ENCODE measurements at regions not wholly inside any gene's neighbourhood (a gene's known extent, or its start where the extent isn't known, plus 50 kb on each side); places are given as distances from the start of the nearest gene placed in this dataset.
"Not testable (repeated sequence)": the region's sequence is repeated elsewhere in the genome, so short reads cannot be mapped to it uniquely, and the experiment has no call there.

DNA sequence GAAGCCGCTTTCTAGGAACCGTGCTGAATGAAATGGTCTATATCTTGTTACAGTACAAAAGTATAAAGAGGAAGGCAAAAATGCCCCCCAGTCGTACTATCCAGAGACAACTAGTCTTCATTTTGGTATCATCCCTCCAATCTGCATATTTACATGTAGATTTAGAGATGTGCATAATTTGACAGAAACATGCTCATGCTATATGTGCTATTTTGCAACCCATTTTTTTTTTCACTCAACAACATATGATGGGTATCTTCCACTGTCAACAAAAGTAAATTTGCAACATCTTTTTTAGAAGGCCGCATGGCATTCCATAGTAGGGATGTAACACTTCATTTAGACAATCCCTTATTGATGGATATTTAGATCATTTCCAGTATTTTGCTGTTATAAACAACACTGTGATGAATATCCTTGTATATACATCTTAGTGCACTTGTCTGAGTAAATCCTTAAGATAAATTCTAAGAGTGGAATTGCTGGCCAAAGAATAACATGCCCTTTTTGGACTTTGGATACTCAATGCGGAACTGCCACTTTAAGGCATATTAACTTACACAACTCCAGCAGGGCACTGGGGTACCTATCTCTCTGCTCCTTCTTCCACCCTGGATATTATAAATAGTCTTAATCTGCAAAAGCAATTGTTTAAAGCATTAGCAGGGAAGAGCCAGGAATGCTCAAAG, 71.1 kb upstream of the SH3PXD2B start:
- no peak for DNase-seq

GRCh38 chr5:172524573-172525021, 70.3 kb upstream of the SH3PXD2B start:
- no peak for DNase-seq

DNA sequence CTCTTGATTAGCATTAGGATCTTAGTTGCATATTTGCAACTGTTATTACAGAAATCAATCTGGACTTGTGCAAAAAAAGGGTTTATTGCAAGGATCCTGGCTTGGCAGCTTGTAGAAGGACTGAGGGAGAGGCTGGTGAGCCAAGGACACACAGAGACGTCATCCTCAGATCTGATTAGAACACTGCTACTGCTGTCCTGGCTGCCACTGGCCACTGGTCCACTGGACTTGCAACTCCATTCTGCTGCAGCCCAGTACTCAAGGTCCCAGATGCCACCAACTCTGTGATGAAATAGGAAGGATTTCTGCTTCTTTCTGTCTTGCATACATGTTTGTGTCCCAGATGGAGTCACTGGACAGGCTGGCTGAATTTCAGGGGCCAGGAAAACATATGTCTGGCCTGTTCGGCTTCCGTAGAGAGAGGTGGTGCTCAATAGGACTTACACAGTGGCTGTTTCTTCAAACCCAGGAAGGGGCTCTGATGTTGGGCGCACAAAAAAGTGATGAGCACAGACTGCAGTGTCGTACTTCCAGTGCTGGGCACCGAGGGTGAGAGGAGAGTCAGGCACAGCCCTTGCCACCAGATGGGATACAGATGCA, 68.9 kb upstream of the SH3PXD2B start:
- DNase-seq, result no peak

DNA sequence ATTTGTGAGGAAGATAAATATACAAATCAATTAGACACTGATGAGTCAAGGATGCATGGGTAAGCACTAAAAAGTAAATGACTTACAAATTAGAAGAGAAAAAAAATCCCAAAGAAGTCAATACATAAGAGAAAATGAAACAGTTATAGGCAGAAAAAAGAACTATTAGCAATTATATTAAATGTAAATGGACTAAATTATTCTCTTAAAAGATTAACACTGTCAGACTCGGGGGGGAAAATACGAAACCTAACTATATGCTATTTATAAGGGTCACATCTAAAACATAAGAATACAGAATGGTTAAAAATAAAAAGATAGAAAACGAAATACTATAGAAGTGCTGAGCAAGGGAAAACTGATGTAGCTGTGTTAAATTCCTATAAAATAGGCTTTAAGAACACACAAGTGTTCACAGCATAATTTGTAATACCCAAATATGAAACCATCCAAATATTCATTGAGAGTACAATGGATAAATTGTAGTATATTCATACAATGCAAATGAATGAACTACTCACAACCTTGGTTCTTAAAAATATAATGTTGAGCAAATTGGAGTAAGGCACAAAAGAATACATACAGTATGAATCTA, 67.1 kb upstream of the SH3PXD2B start:
- no peak for DNase-seq

DNA sequence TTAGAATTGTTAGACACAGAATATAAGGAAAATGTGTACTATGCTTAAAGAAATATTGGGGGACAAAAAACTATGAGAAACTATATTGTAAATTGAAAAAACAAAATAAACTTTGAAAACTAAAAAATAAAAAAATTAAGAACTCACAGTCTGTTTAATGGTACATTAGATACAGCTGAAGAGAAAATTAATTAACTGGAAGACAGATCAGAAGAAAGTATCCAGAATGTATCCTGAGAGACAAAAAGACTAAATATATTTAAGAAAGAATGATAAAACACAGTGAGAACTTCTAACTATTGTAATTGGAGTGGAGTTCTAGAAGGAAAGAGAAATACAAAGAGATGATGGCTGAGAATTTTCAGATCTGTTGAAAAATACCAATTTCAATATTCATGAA, 57.6 kb upstream of the SH3PXD2B start:
- DNase-seq, result no peak

GRCh38 chr5:172509405-172509781, 55.1 kb upstream of the SH3PXD2B start:
- no peak for DNase-seq

- no peak for DNase-seq
These were observed 54.4 kb upstream of the SH3PXD2B start for GRCh38 chr5:172508471-172509404.

DNA sequence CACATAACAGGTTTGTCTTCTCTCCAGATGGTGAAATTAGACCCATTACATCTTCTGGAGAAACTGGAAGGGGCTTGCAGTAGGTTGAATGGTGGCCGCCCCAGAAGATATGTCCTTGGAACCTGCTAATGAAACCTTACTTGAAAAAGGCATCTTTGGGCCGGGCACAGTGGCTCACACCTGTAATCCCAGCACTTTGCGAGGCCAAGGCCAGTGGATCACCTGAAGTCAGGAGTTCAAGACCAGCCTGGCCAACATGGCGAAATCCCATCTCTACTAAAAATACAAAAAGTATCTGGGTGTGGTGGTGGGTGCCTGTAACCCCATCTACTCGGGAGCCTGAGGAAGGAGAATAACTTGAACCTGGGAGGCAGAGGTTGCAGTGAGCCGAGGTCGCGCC, 53.2 kb upstream of the SH3PXD2B start:
- DNase-seq, result not testable (repeated sequence)

DNA sequence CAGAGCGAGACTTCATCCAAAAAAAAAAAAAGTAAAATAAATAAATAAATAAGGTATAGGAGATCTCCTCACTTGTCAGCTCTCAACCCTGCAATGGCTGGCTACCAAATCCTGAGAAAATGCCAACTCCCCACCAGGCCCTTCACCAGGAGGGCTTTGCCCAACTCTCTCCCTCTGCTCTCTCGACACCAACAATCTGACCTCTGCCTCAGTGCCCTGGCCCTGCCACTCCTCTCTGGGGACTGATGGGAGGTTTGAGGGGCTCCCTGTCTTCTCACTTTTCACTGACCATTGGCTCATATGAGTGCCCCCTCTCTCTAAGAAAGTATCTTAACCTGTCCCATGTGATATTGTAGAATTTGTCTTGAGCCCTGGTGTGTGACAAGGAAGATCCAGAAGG, 52.6 kb upstream of the SH3PXD2B start:
- no peak for DNase-seq

GRCh38 chr5:172506251-172506650, 51.9 kb upstream of the SH3PXD2B start:
- DNase-seq, result no peak

DNA sequence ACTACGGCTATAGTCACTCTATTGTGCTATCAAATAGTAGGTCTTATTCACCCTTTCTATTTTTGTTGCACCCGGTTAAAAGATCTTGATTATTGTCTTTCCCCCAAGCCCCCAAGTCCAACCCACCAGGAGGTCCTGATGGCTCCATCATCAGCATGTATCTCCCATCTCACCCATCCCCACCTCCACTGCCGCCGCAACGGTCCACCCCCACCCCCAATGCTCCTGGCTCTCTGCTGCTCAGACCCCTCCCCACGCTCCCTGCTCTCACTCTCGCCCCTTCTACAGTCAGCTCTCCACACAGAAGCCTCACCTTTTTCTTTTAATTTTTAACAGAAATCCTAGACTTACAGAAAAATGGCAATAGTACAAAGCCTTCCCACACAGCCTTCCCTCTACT, 51.5 kb upstream of the SH3PXD2B start:
- no peak for DNase-seq

GRCh38 chr5:172505403-172505759, 51.1 kb upstream of the SH3PXD2B start:
- no peak for DNase-seq

DNA sequence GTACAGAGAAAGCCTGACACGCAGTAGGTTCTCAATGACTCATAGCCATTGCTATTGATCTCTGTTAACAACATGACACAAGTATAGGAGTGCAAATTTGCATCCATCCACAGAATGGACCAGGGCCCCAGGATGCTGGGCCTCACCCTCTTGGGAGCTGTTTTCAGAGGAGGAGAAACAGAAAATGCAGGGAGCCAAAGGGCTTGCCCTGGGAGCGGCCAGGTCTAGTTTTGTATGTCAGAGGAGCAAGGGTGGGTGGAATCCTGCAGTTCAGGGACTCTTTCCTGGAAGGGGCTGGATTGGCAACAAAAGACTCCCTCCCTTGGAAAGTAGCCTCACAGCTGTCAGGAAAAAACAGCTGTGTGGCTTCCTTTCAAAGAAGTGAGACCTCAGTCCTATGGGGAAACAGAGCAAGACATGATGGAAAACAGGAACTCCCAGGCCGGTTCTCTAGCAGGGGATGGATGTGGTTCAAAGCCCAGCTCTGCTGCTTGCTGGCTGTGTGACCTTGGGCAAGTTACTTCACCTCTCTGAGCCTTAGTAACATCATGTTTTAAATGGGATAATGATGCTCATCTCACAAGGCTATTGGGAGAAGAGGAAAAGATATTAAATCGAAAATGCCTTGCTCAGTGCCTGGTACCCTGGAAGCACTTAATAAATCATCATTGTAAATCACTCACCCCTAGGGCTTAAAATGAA, 50.5 kb upstream of the SH3PXD2B start:
- DNase-seq, result no peak

GRCh38 chr5:172503925-172504700, 49.8 kb upstream of the SH3PXD2B start:
- DNase-seq, result no peak

Data from MV-4-11 (cell line).